Dendritic cell treated with granulocyte-macrophage colony-stimulating factor and Interleukin-4, amounts not matched to agents 40 ng/mL and 50 ng/mL, for 4 days (primary cell): ENCODE measurements at regions not wholly inside any gene's neighbourhood (a gene's known extent, or its start where the extent isn't known, plus 50 kb on each side); places are given as distances from the start of the nearest gene placed in this dataset.

Source experiments
- H3K27ac Mint-ChIP-seq: one replicate; pipeline ENCODE4 v1.8.0; 2022; ENCODE audit warnings: mild to moderate bottlenecking, mixed read lengths
- H3K27me3 Mint-ChIP-seq: one replicate; pipeline ENCODE4 v1.8.0; 2022; ENCODE audit warnings: mild to moderate bottlenecking, mixed read lengths
- H3K36me3 Mint-ChIP-seq: one replicate; pipeline ENCODE4 v1.8.0; 2022; ENCODE audit warnings: low read depth, mixed read lengths
- H3K4me1 Mint-ChIP-seq: one replicate; pipeline ENCODE4 v1.8.0; 2022; ENCODE audit warnings: low read depth, mixed read lengths
- H3K4me3 Mint-ChIP-seq: one replicate; pipeline ENCODE4 v1.8.0; 2022; ENCODE audit warnings: mild to moderate bottlenecking, moderate library complexity, mixed read lengths
- H3K9me3 Mint-ChIP-seq: one replicate; pipeline ENCODE4 v1.8.0; 2022; ENCODE audit warnings: mixed read lengths
- intact Hi-C: fragments of 100-400 bp; cut with micrococcal nuclease; formaldehyde crosslinking; loops from one replicate; pipeline ENCODE4 v1.15.0; 2022

GRCh38 chrX:149259241-149259640 is 245.9 kb downstream of the IDS start:
- Mint-ChIP-seq H3K36me3 (no peaks in the 10 kb centered on the region), H3K27ac (no peak overlapping the region), H3K4me1 (no peaks in the 10 kb centered on the region), H3K27me3 (no peaks in the 10 kb centered on the region), H3K4me3 (no peak overlapping the region), H3K9me3 (peaks cover 3% of the 10 kb centered on the region)
- intact Hi-C loops: no loop called here

- Mint-ChIP-seq H3K27ac (no peak overlapping the region), H3K4me1 (no peaks in the 10 kb centered on the region), H3K4me3 (no peak overlapping the region), H3K9me3 (no peaks in the 10 kb centered on the region), H3K27me3 (no peaks in the 10 kb centered on the region), H3K36me3 (no peaks in the 10 kb centered on the region)
- intact Hi-C loops: no loop called here
Observed at GRCh38 chrX:149255860-149256259, 249.2 kb downstream of the IDS start.

GRCh38 chrX:149248073-149248625 is 257.0 kb downstream of the IDS start:
- Mint-ChIP-seq H3K36me3 (no peaks in the 10 kb centered on the region), H3K27ac (no peak overlapping the region), H3K4me1 (no peaks in the 10 kb centered on the region), H3K9me3 (no peaks in the 10 kb centered on the region), H3K27me3 (no peaks in the 10 kb centered on the region), H3K4me3 (no peak overlapping the region)
- intact Hi-C loops: no loop called here

GRCh38 chrX:149230689-149231088 is 274.4 kb downstream of the IDS start:
- Mint-ChIP-seq H3K27me3 (no peaks in the 10 kb centered on the region), H3K36me3 (no peaks in the 10 kb centered on the region), H3K4me1 (no peaks in the 10 kb centered on the region), H3K27ac (no peak overlapping the region), H3K4me3 (no peak overlapping the region), H3K9me3 (peaks cover 38% of the 10 kb centered on the region)
- intact Hi-C loops: no loop called here

GRCh38 chrX:149223854-149224253 is 281.3 kb downstream of the IDS start:
- intact Hi-C loops: no loop called here

GRCh38 chrX:149222040-149222439 is 283.1 kb downstream of the IDS start:
- intact Hi-C loops: no loop called here
- peaks cover 2% of the 10 kb centered on the region for H3K9me3 Mint-ChIP-seq
- no peak overlapping the region for H3K27ac Mint-ChIP-seq
- H3K36me3 Mint-ChIP-seq: no peaks in the 10 kb centered on the region
- no peak overlapping the region for H3K4me3 Mint-ChIP-seq
- H3K4me1 Mint-ChIP-seq: no peaks in the 10 kb centered on the region
- H3K27me3 Mint-ChIP-seq: no peaks in the 10 kb centered on the region

More at GRCh38 chrX:149223854-149224253, 281.3 kb downstream of the IDS start:
- H3K4me1 Mint-ChIP-seq: no peaks in the 10 kb centered on the region
- H3K27me3 Mint-ChIP-seq: no peaks in the 10 kb centered on the region
- H3K36me3 Mint-ChIP-seq: no peaks in the 10 kb centered on the region
- H3K27ac Mint-ChIP-seq: no peak overlapping the region
- H3K9me3 Mint-ChIP-seq: peaks cover 16% of the 10 kb centered on the region
- no peak overlapping the region for H3K4me3 Mint-ChIP-seq

GRCh38 chrX:149221230-149221629 is 283.9 kb downstream of the IDS start:
- Mint-ChIP-seq H3K4me3 (no peak overlapping the region), H3K36me3 (no peaks in the 10 kb centered on the region), H3K9me3 (peaks cover 5% of the 10 kb centered on the region), H3K27me3 (no peaks in the 10 kb centered on the region), H3K27ac (no peak overlapping the region), H3K4me1 (no peaks in the 10 kb centered on the region)
- intact Hi-C loops: no loop called here

GRCh38 chrX:149213264-149213663 is 291.8 kb downstream of the IDS start:
- intact Hi-C loops: no loop called here
- H3K36me3 Mint-ChIP-seq: no peaks in the 10 kb centered on the region
- no peaks in the 10 kb centered on the region for H3K4me1 Mint-ChIP-seq
- no peak overlapping the region for H3K27ac Mint-ChIP-seq
- H3K4me3 Mint-ChIP-seq: no peak overlapping the region
- H3K27me3 Mint-ChIP-seq: no peaks in the 10 kb centered on the region
- H3K9me3 Mint-ChIP-seq: peaks cover 8% of the 10 kb centered on the region

- intact Hi-C loops: no loop called here
- H3K9me3 Mint-ChIP-seq: no peaks in the 10 kb centered on the region
- no peaks in the 10 kb centered on the region for H3K27me3 Mint-ChIP-seq
- H3K27ac Mint-ChIP-seq: no peak overlapping the region
- no peaks in the 10 kb centered on the region for H3K36me3 Mint-ChIP-seq
- H3K4me3 Mint-ChIP-seq: no peak overlapping the region
- no peaks in the 10 kb centered on the region for H3K4me1 Mint-ChIP-seq
Observed at GRCh38 chrX:149208307-149208706, 296.8 kb downstream of the IDS start.

- Mint-ChIP-seq H3K9me3 (no peaks in the 10 kb centered on the region), H3K4me1 (no peaks in the 10 kb centered on the region), H3K36me3 (no peaks in the 10 kb centered on the region), H3K4me3 (no peak overlapping the region), H3K27ac (no peak overlapping the region), H3K27me3 (no peaks in the 10 kb centered on the region)
- intact Hi-C loops: no loop called here
Observed at GRCh38 chrX:149207518-149207917, 297.6 kb downstream of the IDS start.

- intact Hi-C loops: no loop called here
- Mint-ChIP-seq H3K27ac (no peak overlapping the region), H3K9me3 (no peaks in the 10 kb centered on the region), H3K4me1 (no peaks in the 10 kb centered on the region), H3K4me3 (no peak overlapping the region), H3K36me3 (no peaks in the 10 kb centered on the region), H3K27me3 (no peaks in the 10 kb centered on the region)
Observed at GRCh38 chrX:149205937-149206336, 299.2 kb downstream of the IDS start.

- intact Hi-C loops: no loop called here
- no peaks in the 10 kb centered on the region for H3K9me3 Mint-ChIP-seq
- H3K27me3 Mint-ChIP-seq: no peaks in the 10 kb centered on the region
- no peaks in the 10 kb centered on the region for H3K4me1 Mint-ChIP-seq
- no peaks in the 10 kb centered on the region for H3K36me3 Mint-ChIP-seq
- H3K4me3 Mint-ChIP-seq: no peak overlapping the region
- H3K27ac Mint-ChIP-seq: no peak overlapping the region
Observed at GRCh38 chrX:149205081-149205480, 300.0 kb downstream of the IDS start.

- no peak overlapping the region for H3K27ac Mint-ChIP-seq
- no peak overlapping the region for H3K4me3 Mint-ChIP-seq
- no peaks in the 10 kb centered on the region for H3K27me3 Mint-ChIP-seq
- no peaks in the 10 kb centered on the region for H3K9me3 Mint-ChIP-seq
- no peaks in the 10 kb centered on the region for H3K4me1 Mint-ChIP-seq
- no peaks in the 10 kb centered on the region for H3K36me3 Mint-ChIP-seq
- intact Hi-C loops: no loop called here
Observed at GRCh38 chrX:149199734-149200133, 305.4 kb downstream of the IDS start.

- no peaks in the 10 kb centered on the region for H3K27me3 Mint-ChIP-seq
- no peak overlapping the region for H3K27ac Mint-ChIP-seq
- H3K4me3 Mint-ChIP-seq: no peak overlapping the region
- no peaks in the 10 kb centered on the region for H3K9me3 Mint-ChIP-seq
- no peaks in the 10 kb centered on the region for H3K4me1 Mint-ChIP-seq
- intact Hi-C loops: no loop called here
- no peaks in the 10 kb centered on the region for H3K36me3 Mint-ChIP-seq
Observed at GRCh38 chrX:149198980-149199732, 305.9 kb downstream of the IDS start.

GRCh38 chrX:149185087-149185486 is 320.0 kb downstream of the IDS start:
- H3K27me3 Mint-ChIP-seq: no peaks in the 10 kb centered on the region
- H3K4me3 Mint-ChIP-seq: no peak overlapping the region
- no peak overlapping the region for H3K27ac Mint-ChIP-seq
- intact Hi-C loops: no loop called here
- no peaks in the 10 kb centered on the region for H3K9me3 Mint-ChIP-seq
- no peaks in the 10 kb centered on the region for H3K4me1 Mint-ChIP-seq
- no peaks in the 10 kb centered on the region for H3K36me3 Mint-ChIP-seq
